Epithelial cell of proximal tubule (primary cell): ENCODE measurements at regions not wholly inside any gene's neighbourhood (a gene's known extent, or its start where the extent isn't known, plus 50 kb on each side); places are given as distances from the start of the nearest gene placed in this dataset.

ENCODE experiments used
- DNase-seq: peaks from one replicate; pipeline ENCODE4 v3.0.0-alpha.2; 2011; ENCODE audit warnings: low read depth
- H3K4me3 ChIP-seq: 2 replicates; pipeline ENCODE4 v1.5.1; 2011; ENCODE audit warnings: low read depth, mild to moderate bottlenecking, low read length
- CTCF ChIP-seq: conservative IDR thresholded peaks from 2 replicates; pipeline ENCODE4 v1.5.1; 2012; ENCODE audit warnings: low read depth, mild to moderate bottlenecking, low read length

GRCh38 chr19:30245401-30246039, 126.7 kb upstream of the ZNF536 start:
- TF ChIP-seq CTCF, result no peak
- DNase-seq, result no peak
- no peak overlapping the region for H3K4me3 ChIP-seq

- DNase-seq, result no peak
- no peak overlapping the region for H3K4me3 ChIP-seq
- no peak for TF ChIP-seq CTCF
Measured at GRCh38 chr19:30249911-30250310, 122.3 kb upstream of the ZNF536 start.

- H3K4me3 ChIP-seq, result no peak overlapping the region
- no peak for TF ChIP-seq CTCF
- no peak for DNase-seq
Measured at GRCh38 chr19:30252214-30252613, 120.0 kb upstream of the ZNF536 start.

- DNase-seq, result no peak
- H3K4me3 ChIP-seq, result no peak overlapping the region
- no peak for TF ChIP-seq CTCF
Measured at GRCh38 chr19:30253581-30253996, 118.6 kb upstream of the ZNF536 start.

GRCh38 chr19:30254158-30254557, 118.0 kb upstream of the ZNF536 start:
- no peak for TF ChIP-seq CTCF
- DNase-seq, result no peak
- no peak overlapping the region for H3K4me3 ChIP-seq

- no peak for DNase-seq
- no peak for TF ChIP-seq CTCF
- no peak overlapping the region for H3K4me3 ChIP-seq
Measured at GRCh38 chr19:30254789-30255188, 117.4 kb upstream of the ZNF536 start.

GRCh38 chr19:30255791-30256495, 116.2 kb upstream of the ZNF536 start:
- no peak for DNase-seq
- TF ChIP-seq CTCF, result no peak
- no peak overlapping the region for H3K4me3 ChIP-seq
